Ishikawa (cell line): ENCODE measurements at regions not wholly inside any gene's neighbourhood (a gene's known extent, or its start where the extent isn't known, plus 50 kb on each side); places are given as distances from the start of the nearest gene placed in this dataset.

Experiments used
- CEBPB ChIP-seq: IDR thresholded peaks from 2 replicates; pipeline ENCODE4 v1.6.1; 2012
- CREB1 ChIP-seq: IDR thresholded peaks from 2 replicates; pipeline ENCODE4 v1.6.1; 2012; ENCODE audit warnings: low read depth
- EGR1 ChIP-seq: IDR thresholded peaks from 2 replicates; pipeline ENCODE4 v1.6.1; 2012
- EP300 ChIP-seq: IDR thresholded peaks from 2 replicates; pipeline ENCODE4 v1.6.1; 2012; ENCODE audit warnings: borderline replicate concordance
- FOXM1 ChIP-seq: IDR thresholded peaks from 2 replicates; pipeline ENCODE4 v1.6.1; 2012; ENCODE audit warnings: low read depth, borderline replicate concordance
- MAX ChIP-seq: IDR thresholded peaks from 2 replicates; pipeline ENCODE4 v1.6.1; 2012
- NFIC ChIP-seq: IDR thresholded peaks from 2 replicates; pipeline ENCODE4 v1.6.1; 2012
- RAD21 ChIP-seq: IDR thresholded peaks from 2 replicates; pipeline ENCODE4 v1.6.1; 2012; ENCODE audit warnings: low read depth
- REST ChIP-seq: IDR thresholded peaks from 2 replicates; pipeline ENCODE4 v1.6.1; 2012; ENCODE audit warnings: low read depth, mild to moderate bottlenecking
- TAF1 ChIP-seq: IDR thresholded peaks from 2 replicates; pipeline ENCODE4 v1.6.1; 2012; ENCODE audit warnings: low read depth, mild to moderate bottlenecking
- TEAD4 ChIP-seq: IDR thresholded peaks from 2 replicates; pipeline ENCODE4 v1.6.1; 2012
- USF1 ChIP-seq: IDR thresholded peaks from 2 replicates; pipeline ENCODE4 v1.6.1; 2012
- YY1 ChIP-seq: IDR thresholded peaks from 2 replicates; pipeline ENCODE4 v1.6.1; 2012; ENCODE audit warnings: low read depth

- TF ChIP-seq RAD21 (no peak), NFIC (no peak), CREB1 (no peak), EGR1 (no peak), EP300 (no peak), FOXM1 (no peak), REST (no peak), TAF1 (no peak), TEAD4 (no peak), MAX (no peak), USF1 (no peak), YY1 (no peak), CEBPB (no peak)
These were observed 1159.5 kb upstream of the AUTS2 start for GRCh38 chr7:68438811-68439210.
